HL-60 (cell line): ENCODE measurements at regions not wholly inside any gene's neighbourhood (a gene's known extent, or its start where the extent isn't known, plus 50 kb on each side); places are given as distances from the start of the nearest gene placed in this dataset.
A peak's percentile ranks its signal among the peaks of the same experiment; 100 is the strongest.

Experiments
- DNase-seq, 2 experiments: peaks; one replicate each; pipeline ENCODE4 v3.0.0-alpha.2; 2010 to 2020; ENCODE audit warnings: low read depth in 1 of 2, low spot score in 1 of 2
- H3K27ac ChIP-seq: fragments of 250-450 bp; sonication (Bioruptor Pico); replicated peaks from 2 replicates; pipeline ENCODE4 v1.5.1; 2020; ENCODE audit warnings: mild to moderate bottlenecking, moderate library complexity
- H3K27me3 ChIP-seq: fragments of 250-450 bp; sonication (Bioruptor Pico); 2 replicates; pipeline ENCODE4 v1.5.1; 2021; ENCODE audit warnings: mild to moderate bottlenecking, moderate library complexity; ENCODE audit not compliant: insufficient read depth, poor library complexity, severe bottlenecking
- H3K4me3 ChIP-seq: replicated peaks from 2 replicates; pipeline ENCODE4 v1.5.1; 2011; ENCODE audit warnings: mild to moderate bottlenecking, control low read depth, low read length; ENCODE audit not compliant: insufficient read depth
- CTCF ChIP-seq: IDR thresholded peaks from one replicate; pipeline ENCODE4 v1.5.1; 2011; ENCODE audit warnings: low read length, control low read depth, inconsistent platforms; ENCODE audit not compliant: insufficient read depth
- GABPA ChIP-seq: IDR thresholded peaks from 2 replicates; pipeline ENCODE4 v1.6.1; 2012; ENCODE audit warnings: low read depth
- POLR2AphosphoS5 ChIP-seq: IDR thresholded peaks from 2 replicates; pipeline ENCODE4 v1.6.1; 2012; ENCODE audit warnings: low read depth
- REST ChIP-seq: IDR thresholded peaks from 2 replicates; pipeline ENCODE4 v1.6.1; 2012; ENCODE audit warnings: low read depth; ENCODE audit not compliant: insufficient replicate concordance
- SPI1 ChIP-seq: IDR thresholded peaks from 2 replicates; pipeline ENCODE4 v1.6.1; 2012; ENCODE audit warnings: low read depth, mild to moderate bottlenecking, borderline replicate concordance

DNA sequence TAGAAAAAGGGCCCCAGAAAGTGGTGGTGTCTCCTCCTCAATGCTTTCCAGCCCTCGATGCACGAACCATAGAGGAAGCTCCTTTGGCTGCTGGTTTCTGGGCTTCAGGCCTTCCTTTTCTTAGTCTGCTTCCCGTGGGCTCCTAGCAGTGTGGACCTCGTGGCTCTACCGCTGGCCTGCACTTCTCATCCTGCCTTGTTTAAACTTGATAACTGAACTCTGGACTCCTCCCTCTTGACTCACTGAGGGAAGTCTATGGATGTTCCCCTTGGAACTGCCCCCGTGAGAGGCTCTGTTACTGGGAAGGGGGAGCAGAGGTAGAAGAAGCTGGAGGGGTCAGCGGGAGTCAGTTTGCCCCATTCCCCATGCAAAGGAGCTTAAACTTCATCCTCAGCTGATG is 75.3 kb upstream of the WDR26 start:
- H3K27me3 ChIP-seq = no peaks in the 10 kb centered on the region
- DNase-seq = peak in 1 of 2 experiments; percentile 37
- TF ChIP-seq POLR2AphosphoS5 = no peak
- no peak for TF ChIP-seq SPI1
- TF ChIP-seq GABPA = no peak
- TF ChIP-seq REST = no peak
- no peak for TF ChIP-seq CTCF
- no peak overlapping the region for H3K27ac ChIP-seq
- no peak overlapping the region for H3K4me3 ChIP-seq

DNA sequence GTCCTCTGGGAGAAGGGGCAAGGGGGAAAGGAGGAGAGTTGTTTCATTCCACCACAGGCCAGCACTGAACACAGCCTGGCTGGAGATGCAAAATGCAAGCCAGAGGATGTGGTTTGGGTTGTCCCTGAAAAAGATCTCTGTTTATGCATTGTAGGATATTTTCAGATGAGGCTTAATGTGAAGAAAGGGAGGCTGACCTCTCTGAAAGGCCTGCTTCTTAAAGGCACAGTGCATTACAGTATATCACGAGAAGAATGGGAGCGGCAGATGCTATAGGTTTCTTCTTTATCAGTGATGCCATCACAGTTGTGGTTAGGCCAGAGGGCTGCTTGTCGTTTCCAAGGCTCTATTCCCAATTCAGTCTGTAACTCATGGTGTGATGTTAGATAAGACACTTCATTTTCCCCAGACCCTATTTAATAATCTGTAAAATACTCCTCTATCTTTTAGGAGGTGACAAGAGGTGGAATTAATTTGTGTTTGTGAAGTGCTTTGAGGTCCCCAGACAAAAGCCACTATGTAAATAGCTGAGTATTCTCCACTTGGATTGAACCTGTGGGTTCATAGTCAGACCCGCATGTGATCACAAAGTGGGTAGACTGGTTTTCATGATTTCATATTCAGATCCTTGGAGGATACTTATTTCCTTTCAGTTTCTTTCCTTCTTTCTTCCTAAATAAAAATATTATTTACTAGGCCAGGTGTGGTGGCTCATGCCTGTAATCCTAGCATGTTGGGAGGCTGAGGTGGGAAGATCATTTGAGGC is 76.5 kb upstream of the WDR26 start:
- no peaks in the 10 kb centered on the region for H3K27me3 ChIP-seq
- DNase-seq = no peak
- no peak overlapping the region for H3K4me3 ChIP-seq
- no peak for TF ChIP-seq REST
- TF ChIP-seq SPI1 = no peak
- TF ChIP-seq CTCF = no peak
- TF ChIP-seq GABPA = no peak
- no peak for TF ChIP-seq POLR2AphosphoS5
- H3K27ac ChIP-seq = no peak overlapping the region

DNA sequence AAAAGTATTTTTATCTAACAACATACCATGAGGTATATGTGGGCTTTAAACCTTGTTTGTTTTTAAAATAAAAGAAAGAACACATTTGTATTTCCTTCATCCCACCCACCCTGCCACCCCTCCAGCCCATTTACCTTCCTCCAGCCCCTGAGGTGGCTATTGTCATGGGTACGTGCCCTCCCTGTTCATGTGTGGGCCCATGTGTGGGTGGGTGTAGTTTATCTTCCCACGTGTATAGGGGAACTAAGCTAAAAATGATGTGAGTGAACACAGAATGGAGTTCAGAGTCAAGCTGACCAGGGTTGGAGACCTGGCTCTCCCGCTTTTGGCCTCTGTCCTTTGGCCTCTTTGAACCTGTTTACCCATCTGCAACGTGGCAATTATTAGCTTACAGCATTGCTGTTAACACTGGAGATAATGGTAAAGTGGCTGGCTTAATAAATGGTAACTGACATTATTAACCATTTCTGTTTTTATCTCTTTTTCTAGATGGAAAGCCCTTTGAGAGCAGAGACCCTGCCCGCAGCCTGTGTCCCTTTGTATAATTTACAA is 78.1 kb upstream of the WDR26 start:
- TF ChIP-seq CTCF (no peak), REST (no peak), GABPA (no peak), POLR2AphosphoS5 (no peak), SPI1 (no peak)
- no peak overlapping the region for H3K4me3 ChIP-seq
- no peak overlapping the region for H3K27ac ChIP-seq
- H3K27me3 ChIP-seq = no peaks in the 10 kb centered on the region
- no peak for DNase-seq
